SK-N-DZ (cell line): ENCODE measurements at regions not wholly inside any gene's neighbourhood (a gene's known extent, or its start where the extent isn't known, plus 50 kb on each side); places are given as distances from the start of the nearest gene placed in this dataset.

Experiments
- small RNA-seq, 2 experiments: library from RNA; depleted of rRNA; stranded (forward); fragments of <200 nt; gene quantifications; one replicate each; pipeline ENCODE3, GENCODE V24; 2014

Small RNAs in the stretch of these regions (small RNA-seq; reads per million reads assigned to genes)
- gene AC116562.3, result 0 reads per million in 2 experiments
